CD14-positive monocyte (primary cell): ENCODE measurements at regions not wholly inside any gene's neighbourhood (a gene's known extent, or its start where the extent isn't known, plus 50 kb on each side); places are given as distances from the start of the nearest gene placed in this dataset.

Source experiments
- DNase-seq, 3 donors: peaks; one replicate each; pipeline ENCODE4 v3.0.0-alpha.2; 2011 to 2022
- H2AFZ ChIP-seq: 2 replicates; pipeline ENCODE4 v1.6.0; 2012; ENCODE audit warnings: mild to moderate bottlenecking, low read depth, low read length, inconsistent platforms; ENCODE audit not compliant: insufficient read depth, poor library complexity, severe bottlenecking
- H3K27ac ChIP-seq, 2 donors: 1 replicate in 1 of 2; 2 replicates in 1 of 2; pipeline ENCODE4 v1.5.1; 2012 to 2013; ENCODE audit warnings: low read length in 2 of 2, control low read depth in 1 of 2, inconsistent platforms in 1 of 2, low read depth in 1 of 2, mild to moderate bottlenecking in 1 of 2
- H3K27me3 ChIP-seq, 2 donors: one replicate each; pipeline versions ENCODE4 v1.6.0 to v1.6.1; 2011 to 2013; ENCODE audit warnings: low read length in 2 of 2; ENCODE audit not compliant: control insufficient read depth in 2 of 2, insufficient read depth in 2 of 2
- H3K36me3 ChIP-seq, 2 donors: replicated peaks in 1 of 2; 1 replicate in 1 of 2; 2 replicates in 1 of 2; pipeline versions ENCODE4 v1.5.1 to v1.6.1; 2012 to 2013; ENCODE audit warnings: low read length in 2 of 2, control low read depth in 1 of 2, inconsistent platforms in 1 of 2, mild to moderate bottlenecking in 1 of 2; ENCODE audit not compliant: insufficient read depth in 2 of 2, control insufficient read depth in 1 of 2
- H3K4me1 ChIP-seq, 2 donors: 1 replicate in 1 of 2; 2 replicates in 1 of 2; pipeline versions ENCODE4 v1.5.1 to v1.6.1; 2012 to 2013; ENCODE audit warnings: low read length in 2 of 2, control low read depth in 1 of 2, inconsistent platforms in 1 of 2, mild to moderate bottlenecking in 1 of 2, moderate library complexity in 1 of 2; ENCODE audit not compliant: insufficient read depth in 2 of 2, control insufficient read depth in 1 of 2
- H3K4me2 ChIP-seq: replicated peaks from 2 replicates; pipeline ENCODE3; 2012; ENCODE audit warnings: low read length, moderate library complexity, mild to moderate bottlenecking; ENCODE audit not compliant: poor library complexity, severe bottlenecking; ENCODE audit errors: extremely low read depth
- H3K4me3 ChIP-seq, 3 experiments: fragments of 200-600 bp in 1 of 3; sonication (generic) in 1 of 3; replicated peaks in 1 of 3; 1 replicate in 2 of 3; 2 replicates in 1 of 3; pipeline ENCODE4 v1.5.1; 2011 to 2013; ENCODE audit warnings: low read length in 3 of 3, mild to moderate bottlenecking in 3 of 3, control low read depth in 2 of 3, low read depth in 2 of 3, inconsistent platforms in 1 of 3, moderate library complexity in 1 of 3
- H3K79me2 ChIP-seq: 2 replicates; pipeline ENCODE4 v1.6.0; 2012; ENCODE audit warnings: mild to moderate bottlenecking, control low read depth, inconsistent platforms, low read length, moderate library complexity; ENCODE audit not compliant: insufficient read depth
- H3K9ac ChIP-seq: 2 replicates; pipeline ENCODE4 v1.6.0; 2017; ENCODE audit warnings: low read length, mild to moderate bottlenecking; ENCODE audit not compliant: insufficient read depth, poor library complexity, severe bottlenecking
- H3K9me3 ChIP-seq, 2 donors: replicated peaks in 1 of 2; 1 replicate in 1 of 2; 2 replicates in 1 of 2; pipeline versions ENCODE4 v1.5.1 to v1.6.1; 2012 to 2013; ENCODE audit warnings: low read length in 2 of 2, control low read depth in 1 of 2; ENCODE audit not compliant: control insufficient read depth in 1 of 2, insufficient read depth in 1 of 2
- H4K20me1 ChIP-seq: 2 replicates; pipeline ENCODE4 v1.6.0; 2012; ENCODE audit warnings: mild to moderate bottlenecking, low read length, control low read depth, moderate library complexity; ENCODE audit not compliant: insufficient read depth
- H3K27ac Mint-ChIP-seq, 7 donors: one replicate each; pipeline ENCODE4 v1.8.0; 2020; ENCODE audit warnings: mild to moderate bottlenecking in 7 of 7, mixed read lengths in 7 of 7, moderate library complexity in 6 of 7, inconsistent platforms in 2 of 7
- H3K27me3 Mint-ChIP-seq, 3 donors: one replicate each; pipeline ENCODE4 v1.8.0; 2021 to 2022; ENCODE audit warnings: low read depth in 3 of 3, mild to moderate bottlenecking in 3 of 3, mixed read lengths in 3 of 3, moderate library complexity in 3 of 3, inconsistent platforms in 1 of 3
- H3K36me3 Mint-ChIP-seq, 2 donors: one replicate each; pipeline ENCODE4 v1.8.0; 2020; ENCODE audit warnings: mixed read lengths in 2 of 2, inconsistent platforms in 1 of 2, mild to moderate bottlenecking in 1 of 2
- H3K4me1 Mint-ChIP-seq: one replicate; pipeline ENCODE4 v1.8.0; 2020; ENCODE audit warnings: mild to moderate bottlenecking, mixed read lengths
- H3K4me3 Mint-ChIP-seq, 2 donors: one replicate each; pipeline ENCODE4 v1.8.0; 2020; ENCODE audit warnings: mild to moderate bottlenecking in 2 of 2, mixed read lengths in 2 of 2, moderate library complexity in 1 of 2
- H3K9me3 Mint-ChIP-seq, 7 donors: one replicate each; pipeline ENCODE4 v1.8.0; 2020 to 2022; ENCODE audit warnings: mixed read lengths in 7 of 7, mild to moderate bottlenecking in 6 of 7, moderate library complexity in 6 of 7, inconsistent platforms in 2 of 7
- WGBS: methylation state at CpG from one replicate; pipeline ENCODE4 v1.1.5; 2013; ENCODE audit warnings: missing lambda C conversion rate; ENCODE audit not compliant: insufficient coverage; 5-methylcytosine and 5-hydroxymethylcytosine counted together
- intact Hi-C, 2 donors: fragments of 100-400 bp; cut with micrococcal nuclease; formaldehyde crosslinking; loops; one replicate each; pipeline versions ENCODE4 v1.15.0 to v1.15.1; 2023
- TF ChIP-seq, protein P1 (sequence below): fragments of 200-600 bp; IDR thresholded peaks from one replicate; pipeline ENCODE4 v1.8.0; 2022; ENCODE audit warnings: antibody characterized with exemption, mild to moderate bottlenecking

DNA sequence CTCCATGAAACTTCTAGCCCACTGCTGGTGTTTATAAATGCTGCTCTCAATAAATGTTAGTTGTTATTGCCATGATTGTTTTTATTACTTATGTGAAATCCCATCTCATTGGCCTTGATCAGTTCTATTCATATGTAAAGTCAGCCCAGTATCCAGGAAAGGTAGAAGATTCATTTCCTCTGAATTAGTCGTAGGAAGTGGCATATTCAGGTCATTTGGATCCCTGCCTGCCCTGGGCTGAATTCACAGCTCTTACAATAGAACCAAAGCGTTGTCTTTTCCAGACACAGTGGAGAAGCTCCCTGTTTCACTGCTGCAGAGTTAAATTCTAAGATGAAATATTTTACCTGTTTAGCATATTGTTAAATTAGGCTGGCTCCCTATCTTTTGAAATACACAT is 70.3 kb downstream of the MAIP1 start:
- no peaks in the 10 kb centered on the region for H4K20me1 ChIP-seq
- no peaks in the 10 kb centered on the region for H3K9me3 ChIP-seq
- no peaks in the 10 kb centered on the region for H3K4me1 ChIP-seq
- no peaks in the 10 kb centered on the region for H3K79me2 ChIP-seq
- no peak overlapping the region for H3K9ac ChIP-seq
- H3K36me3 ChIP-seq: no peaks in the 10 kb centered on the region
- DNase-seq: no peak
- H2AFZ ChIP-seq: no peak overlapping the region
- H3K27ac ChIP-seq: no peak overlapping the region
- Mint-ChIP-seq H3K4me1 (no peaks in the 10 kb centered on the region), H3K27me3 (no peaks in the 10 kb centered on the region), H3K36me3 (no peaks in the 10 kb centered on the region), H3K9me3 (peaks cover 0 to 2% (median 2%) of the 10 kb centered on the region in 7 donors), H3K4me3 (no peak overlapping the region), H3K27ac (no peak overlapping the region)
- no peaks in the 10 kb centered on the region for H3K27me3 ChIP-seq
- no peak overlapping the region for H3K4me3 ChIP-seq
- TF ChIP-seq, protein P1, sequence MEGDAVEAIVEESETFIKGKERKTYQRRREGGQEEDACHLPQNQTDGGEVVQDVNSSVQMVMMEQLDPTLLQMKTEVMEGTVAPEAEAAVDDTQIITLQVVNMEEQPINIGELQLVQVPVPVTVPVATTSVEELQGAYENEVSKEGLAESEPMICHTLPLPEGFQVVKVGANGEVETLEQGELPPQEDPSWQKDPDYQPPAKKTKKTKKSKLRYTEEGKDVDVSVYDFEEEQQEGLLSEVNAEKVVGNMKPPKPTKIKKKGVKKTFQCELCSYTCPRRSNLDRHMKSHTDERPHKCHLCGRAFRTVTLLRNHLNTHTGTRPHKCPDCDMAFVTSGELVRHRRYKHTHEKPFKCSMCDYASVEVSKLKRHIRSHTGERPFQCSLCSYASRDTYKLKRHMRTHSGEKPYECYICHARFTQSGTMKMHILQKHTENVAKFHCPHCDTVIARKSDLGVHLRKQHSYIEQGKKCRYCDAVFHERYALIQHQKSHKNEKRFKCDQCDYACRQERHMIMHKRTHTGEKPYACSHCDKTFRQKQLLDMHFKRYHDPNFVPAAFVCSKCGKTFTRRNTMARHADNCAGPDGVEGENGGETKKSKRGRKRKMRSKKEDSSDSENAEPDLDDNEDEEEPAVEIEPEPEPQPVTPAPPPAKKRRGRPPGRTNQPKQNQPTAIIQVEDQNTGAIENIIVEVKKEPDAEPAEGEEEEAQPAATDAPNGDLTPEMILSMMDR: no peak
- intact Hi-C loops: no loop called here
- H3K4me2 ChIP-seq: no peak overlapping the region
- 100% methylated on average over 1 of the region's 2 CpGs for WGBS

DNA sequence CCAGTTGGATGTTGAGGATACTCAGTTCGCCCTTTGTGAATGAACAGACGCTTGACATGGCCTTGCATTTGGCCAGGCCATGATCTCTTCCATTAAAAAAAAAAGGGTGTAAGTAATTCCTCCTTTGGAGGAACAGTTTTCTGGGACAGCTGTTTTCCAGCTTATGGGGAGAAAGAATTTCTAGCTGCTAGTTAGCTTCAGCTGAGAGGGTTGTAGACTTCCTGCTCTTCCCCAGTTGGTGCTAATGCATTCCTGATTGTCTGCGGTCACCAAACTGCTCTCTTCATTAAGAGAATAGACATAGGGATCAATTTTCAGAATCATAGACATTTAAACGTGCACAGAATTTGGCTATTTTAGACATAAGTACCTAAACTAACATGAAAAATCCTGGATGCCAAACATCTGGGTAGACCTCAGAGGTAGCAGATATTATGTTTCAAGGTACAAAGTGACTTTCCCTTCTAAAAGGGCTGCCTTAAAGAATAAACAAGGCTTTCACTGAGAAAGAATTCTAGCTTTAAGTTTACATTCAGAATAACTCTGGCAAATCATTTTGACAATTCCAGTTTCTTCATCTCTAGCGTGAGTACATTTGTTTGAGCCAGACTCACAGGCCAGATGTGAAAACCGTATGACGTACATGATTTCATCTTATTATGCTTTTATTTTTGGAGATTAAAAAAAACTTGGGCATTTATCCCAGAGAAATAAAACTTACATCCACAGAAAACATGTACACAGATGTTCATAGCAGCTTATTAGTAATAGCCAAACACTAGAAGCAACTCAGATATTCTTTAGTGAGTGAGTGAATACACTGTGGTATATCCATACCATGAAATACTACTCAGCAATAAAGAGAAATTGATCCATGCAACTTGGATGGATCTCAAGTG is 71.2 kb downstream of the MAIP1 start:
- no peaks in the 10 kb centered on the region for H4K20me1 ChIP-seq
- no peaks in the 10 kb centered on the region for H3K9me3 ChIP-seq
- H3K27ac ChIP-seq: no peak overlapping the region
- DNase-seq: no peak
- no peak overlapping the region for H3K4me3 ChIP-seq
- no peaks in the 10 kb centered on the region for H3K27me3 ChIP-seq
- H3K36me3 ChIP-seq: no peaks in the 10 kb centered on the region
- 80% methylated on average over 1 of the region's 7 CpGs for WGBS
- peaks cover 0 to 1% (median 0%) of the 10 kb centered on the region in 3 donors for H3K27me3 Mint-ChIP-seq
- TF ChIP-seq, protein P1: no peak
- H3K36me3 Mint-ChIP-seq: no peaks in the 10 kb centered on the region
- no peak overlapping the region for H3K4me3 Mint-ChIP-seq
- no peaks in the 10 kb centered on the region for H3K4me1 Mint-ChIP-seq
- H3K4me2 ChIP-seq: no peak overlapping the region
- H2AFZ ChIP-seq: no peak overlapping the region
- H3K4me1 ChIP-seq: no peaks in the 10 kb centered on the region
- H3K27ac Mint-ChIP-seq: no peak overlapping the region
- H3K79me2 ChIP-seq: no peaks in the 10 kb centered on the region
- intact Hi-C loops: no loop called here
- H3K9ac ChIP-seq: no peak overlapping the region
- peaks cover 0 to 3% (median 0%) of the 10 kb centered on the region in 7 donors for H3K9me3 Mint-ChIP-seq
